LNCaP clone FGC (cell line): ENCODE measurements at regions not wholly inside any gene's neighbourhood (a gene's known extent, or its start where the extent isn't known, plus 50 kb on each side); places are given as distances from the start of the nearest gene placed in this dataset.

Source experiments
- DNase-seq: peaks from one replicate; pipeline ENCODE4 v3.0.0-alpha.2; 2011; ENCODE audit warnings: low read depth
- H3K4me3 ChIP-seq: 2 replicates; pipeline ENCODE4 v1.5.1; 2011; ENCODE audit warnings: mild to moderate bottlenecking, low read depth, low read length, control low read depth
- TF ChIP-seq, protein P1 (sequence below): IDR thresholded peaks from 2 replicates; pipeline ENCODE4 v1.5.1; 2012; ENCODE audit warnings: mild to moderate bottlenecking; ENCODE audit not compliant: control insufficient read depth, insufficient read depth; ENCODE audit errors: extremely low read depth

DNA sequence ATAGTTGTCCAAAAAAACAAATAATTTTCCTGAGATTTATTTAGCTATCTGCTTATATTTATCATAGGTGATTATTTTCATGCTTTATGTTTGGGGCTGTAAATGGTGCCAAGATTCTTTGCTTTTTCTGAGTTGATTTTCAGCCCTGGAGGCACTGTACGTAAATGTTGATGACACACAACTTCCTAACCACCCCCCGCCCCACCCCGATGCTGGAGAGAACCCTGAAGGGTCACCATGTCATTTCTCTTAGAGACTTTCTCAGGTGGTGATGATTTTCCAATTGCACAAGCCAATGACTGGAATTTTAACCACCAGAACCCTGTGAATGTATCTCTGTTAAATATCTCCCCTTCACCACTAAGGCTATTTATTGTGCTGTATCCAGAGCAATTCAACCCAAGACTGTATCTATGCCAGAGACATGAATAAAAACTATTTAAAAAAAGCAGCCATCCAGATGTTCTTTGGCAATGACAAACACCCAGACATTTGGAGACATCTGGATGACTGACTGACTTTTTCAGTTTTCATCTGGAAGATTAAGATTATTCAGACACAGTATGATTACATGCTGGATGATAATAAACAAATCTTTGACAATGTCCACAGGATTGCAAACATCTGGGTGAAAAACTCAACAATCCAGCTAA, 346.0 kb downstream of the LMX1A start:
- DNase-seq = no peak
- TF ChIP-seq, protein P1, sequence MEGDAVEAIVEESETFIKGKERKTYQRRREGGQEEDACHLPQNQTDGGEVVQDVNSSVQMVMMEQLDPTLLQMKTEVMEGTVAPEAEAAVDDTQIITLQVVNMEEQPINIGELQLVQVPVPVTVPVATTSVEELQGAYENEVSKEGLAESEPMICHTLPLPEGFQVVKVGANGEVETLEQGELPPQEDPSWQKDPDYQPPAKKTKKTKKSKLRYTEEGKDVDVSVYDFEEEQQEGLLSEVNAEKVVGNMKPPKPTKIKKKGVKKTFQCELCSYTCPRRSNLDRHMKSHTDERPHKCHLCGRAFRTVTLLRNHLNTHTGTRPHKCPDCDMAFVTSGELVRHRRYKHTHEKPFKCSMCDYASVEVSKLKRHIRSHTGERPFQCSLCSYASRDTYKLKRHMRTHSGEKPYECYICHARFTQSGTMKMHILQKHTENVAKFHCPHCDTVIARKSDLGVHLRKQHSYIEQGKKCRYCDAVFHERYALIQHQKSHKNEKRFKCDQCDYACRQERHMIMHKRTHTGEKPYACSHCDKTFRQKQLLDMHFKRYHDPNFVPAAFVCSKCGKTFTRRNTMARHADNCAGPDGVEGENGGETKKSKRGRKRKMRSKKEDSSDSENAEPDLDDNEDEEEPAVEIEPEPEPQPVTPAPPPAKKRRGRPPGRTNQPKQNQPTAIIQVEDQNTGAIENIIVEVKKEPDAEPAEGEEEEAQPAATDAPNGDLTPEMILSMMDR = no peak
- H3K4me3 ChIP-seq = no peak overlapping the region

DNA sequence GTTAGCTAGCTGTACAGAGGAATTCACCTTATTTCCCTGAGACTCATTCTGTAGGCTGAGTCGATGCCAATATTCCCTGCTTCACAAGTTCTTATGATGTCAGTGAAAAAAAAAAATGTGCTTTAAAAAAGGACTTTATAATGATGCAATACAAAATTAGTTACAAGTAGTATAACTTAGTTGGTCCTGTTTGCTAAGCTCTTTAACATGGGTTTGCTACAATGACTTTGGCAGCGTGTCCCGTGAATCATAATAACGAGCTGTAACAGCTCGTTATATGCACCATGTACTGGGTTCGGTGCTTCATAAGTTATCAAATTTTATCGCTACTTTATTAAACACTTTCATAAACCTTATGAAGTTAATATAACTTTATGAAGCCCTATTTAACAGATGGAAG, 349.7 kb downstream of the LMX1A start:
- TF ChIP-seq, protein P1 = no peak
- DNase-seq = no peak
- no peak overlapping the region for H3K4me3 ChIP-seq

DNA sequence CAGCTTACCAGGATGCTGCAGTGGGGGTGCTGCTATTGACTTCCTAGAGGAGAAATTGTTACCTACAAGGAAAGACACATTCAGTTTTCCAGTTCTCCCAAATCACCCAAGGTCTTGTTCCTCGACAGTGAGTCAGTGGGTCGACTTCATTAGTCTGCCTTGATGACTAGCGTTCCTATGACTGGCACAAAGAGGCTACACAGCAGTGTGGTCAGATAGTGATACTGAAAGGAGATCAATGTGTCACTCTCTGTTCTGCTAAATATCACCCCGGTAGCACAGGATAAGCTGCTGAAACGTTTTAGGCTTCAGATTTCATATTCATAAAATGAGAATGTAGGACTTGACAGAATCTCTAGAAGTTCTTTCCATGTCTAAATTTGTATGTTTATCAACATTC, 357.4 kb downstream of the LMX1A start:
- H3K4me3 ChIP-seq = no peak overlapping the region
- DNase-seq = no peak
- TF ChIP-seq, protein P1 = no peak

DNA sequence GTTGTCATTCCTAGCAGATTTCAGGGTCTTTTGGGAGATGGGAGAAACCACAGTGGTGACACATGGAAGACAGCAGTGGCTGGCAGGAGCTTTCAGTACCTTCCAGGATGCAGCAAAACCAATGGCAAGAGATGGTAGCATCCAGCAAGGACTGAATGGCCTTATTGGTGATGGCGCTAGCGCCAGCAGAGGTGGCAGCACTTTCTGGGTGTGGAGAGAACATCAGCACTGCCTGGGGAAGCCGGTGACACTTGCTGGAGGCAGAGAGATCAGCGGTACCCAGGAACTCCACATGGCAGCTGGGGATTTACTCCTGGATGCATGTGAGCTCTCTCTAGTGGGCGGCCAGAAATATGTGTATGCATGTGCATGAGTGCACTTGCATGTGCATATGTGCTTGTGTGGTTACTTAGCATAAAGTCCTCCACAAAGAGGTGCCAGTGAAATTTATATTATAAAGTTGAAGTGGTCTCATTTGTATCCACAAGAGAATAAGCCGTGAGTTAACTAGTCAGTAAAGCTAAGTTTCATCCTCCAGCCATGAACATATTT, 364.7 kb downstream of the LMX1A start:
- DNase-seq = no peak
- H3K4me3 ChIP-seq = no peak overlapping the region
- TF ChIP-seq, protein P1 = no peak

DNA sequence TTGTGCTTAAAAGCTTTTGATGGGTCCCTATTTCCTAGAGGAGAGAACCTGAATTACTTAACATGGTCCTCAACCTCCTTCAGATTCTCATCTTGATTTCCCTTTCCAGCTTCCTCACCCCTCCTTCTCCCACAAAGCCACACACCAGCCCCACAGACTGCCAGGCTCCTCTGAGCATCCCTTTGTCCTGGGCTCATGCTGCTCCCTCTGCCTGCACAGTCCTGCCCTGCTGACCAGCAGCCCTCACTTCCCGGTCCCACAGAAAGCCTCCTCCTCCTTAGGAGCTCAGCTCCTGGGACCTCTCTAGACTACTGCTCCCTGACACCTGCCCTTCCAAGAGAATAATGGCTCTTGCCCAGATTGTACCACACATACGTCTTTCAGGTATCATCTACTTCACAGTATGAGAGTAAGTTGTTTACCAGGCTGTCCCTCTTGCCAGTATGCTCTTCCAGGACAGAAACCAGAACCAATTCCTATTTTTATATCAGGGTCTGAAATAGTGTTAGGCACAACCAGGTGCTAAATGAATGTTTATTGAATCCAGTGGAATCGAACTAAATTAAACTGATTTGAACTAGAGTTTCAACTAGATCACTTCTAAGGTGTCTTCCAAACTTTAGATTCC, 373.4 kb downstream of the LMX1A start:
- TF ChIP-seq, protein P1 = no peak
- no peak overlapping the region for H3K4me3 ChIP-seq
- no peak for DNase-seq

DNA sequence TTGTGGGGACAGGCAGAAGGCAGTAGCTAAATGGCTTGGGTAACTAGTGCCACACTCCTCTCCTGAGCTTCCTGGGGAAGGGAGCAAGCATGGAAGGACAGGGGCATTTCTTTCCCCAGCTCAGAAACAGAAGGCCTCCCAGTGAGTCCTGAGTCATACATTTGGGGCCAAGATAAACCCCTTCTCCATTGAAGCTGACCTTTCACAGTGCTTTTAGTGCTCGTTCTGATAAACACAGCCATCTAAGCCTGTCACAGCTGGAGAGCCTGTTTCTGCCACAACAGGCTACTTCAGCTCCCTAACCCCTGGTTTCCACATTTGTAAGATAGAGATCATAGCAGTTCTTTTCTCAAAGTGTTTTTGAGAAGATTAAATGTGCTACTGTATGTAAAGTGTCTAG, 374.0 kb downstream of the LMX1A start:
- DNase-seq = no peak
- no peak overlapping the region for H3K4me3 ChIP-seq
- TF ChIP-seq, protein P1 = no peak

DNA sequence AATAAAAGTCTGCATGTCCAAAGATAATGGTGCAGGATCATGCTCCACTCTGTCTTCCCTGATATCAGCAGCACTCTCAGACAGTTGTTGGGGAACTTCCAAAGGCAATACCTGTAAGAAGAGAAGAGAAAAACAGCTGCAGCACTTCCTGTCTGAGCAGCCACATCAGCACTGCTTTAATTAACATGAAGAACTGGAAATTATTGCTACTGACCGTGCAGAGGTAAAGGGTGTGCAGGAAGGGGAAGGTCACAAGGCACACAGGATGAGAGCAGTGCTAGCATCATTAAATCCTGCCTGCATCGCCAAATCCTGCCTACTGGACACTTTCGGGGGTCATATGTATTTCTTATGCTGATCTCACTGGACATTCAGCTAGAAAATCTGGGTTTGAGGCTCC, 379.0 kb downstream of the LMX1A start:
- TF ChIP-seq, protein P1 = no peak
- no peak for DNase-seq
- no peak overlapping the region for H3K4me3 ChIP-seq
